HG02973 (cell line): ENCODE measurements at regions not wholly inside any gene's neighbourhood (a gene's known extent, or its start where the extent isn't known, plus 50 kb on each side); places are given as distances from the start of the nearest gene placed in this dataset.
"Not testable (repeated sequence)": the region's sequence is repeated elsewhere in the genome, so short reads cannot be mapped to it uniquely, and the experiment has no call there.

Experiments
- ATAC-seq: cut with Tn5 transposase; IDR thresholded peaks from one replicate; pipeline ENCODE4 v1.9.1; 2021; ENCODE audit warnings: moderate library complexity; ENCODE audit not compliant: unreplicated experiment

DNA sequence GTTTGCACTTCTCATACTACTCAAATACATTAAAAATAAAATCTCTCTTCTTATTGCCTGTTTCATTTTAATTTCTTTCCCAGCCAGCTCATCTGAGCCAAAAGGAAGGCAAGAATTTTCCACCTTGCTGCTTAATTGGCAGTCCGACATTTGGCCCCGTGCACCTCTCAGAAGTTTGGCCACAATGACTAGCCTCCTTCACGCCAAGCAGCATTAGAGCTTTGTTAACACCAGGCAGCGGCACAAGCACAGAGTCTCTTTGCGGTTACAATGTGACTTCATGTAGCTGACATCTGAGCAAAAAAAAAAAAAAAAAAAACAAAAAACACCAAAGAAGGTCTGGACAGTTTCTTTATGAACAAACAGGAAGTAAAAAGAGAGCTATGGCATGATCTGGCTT is 248.9 kb downstream of the OSR1 start:
- no peak for ATAC-seq

DNA sequence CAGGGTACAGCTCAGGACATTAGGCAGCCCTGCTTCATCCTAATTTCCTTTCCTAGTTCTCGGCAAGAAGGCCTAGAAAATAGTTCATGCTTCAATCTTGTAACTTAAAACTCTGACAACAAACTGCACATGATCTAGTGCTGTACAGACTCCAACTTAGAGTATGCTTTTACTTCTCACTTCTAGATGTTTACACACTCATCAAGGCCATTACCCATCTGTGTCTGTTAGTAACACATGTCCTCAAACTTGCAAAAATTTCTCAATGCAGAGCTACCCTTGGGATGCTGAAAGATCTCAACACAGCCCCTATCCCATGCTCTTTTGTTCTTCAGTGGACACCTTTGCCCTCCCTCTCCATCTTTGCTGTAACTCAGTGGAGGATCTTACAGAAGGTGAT is 252.0 kb downstream of the OSR1 start:
- ATAC-seq, result no peak

DNA sequence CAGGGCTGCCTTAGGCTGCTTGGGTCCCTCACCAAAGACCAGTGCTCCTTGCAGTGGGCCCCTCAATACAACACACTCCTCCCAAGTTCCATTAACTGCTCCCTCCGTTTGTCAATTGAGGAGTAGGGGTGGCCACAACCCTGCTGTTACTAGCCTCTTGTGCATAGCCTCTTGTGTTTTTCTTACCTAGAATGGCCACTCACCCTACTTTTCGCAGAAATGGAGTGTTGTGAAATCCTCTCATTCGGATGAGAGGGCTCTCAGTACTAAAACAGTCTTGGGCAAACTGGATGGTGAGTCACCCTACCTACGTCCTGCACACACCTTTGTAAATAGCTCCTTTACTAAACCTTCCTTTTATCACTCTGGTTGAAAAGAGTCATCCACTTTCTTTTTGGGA is 253.9 kb downstream of the OSR1 start:
- ATAC-seq, result no peak

DNA sequence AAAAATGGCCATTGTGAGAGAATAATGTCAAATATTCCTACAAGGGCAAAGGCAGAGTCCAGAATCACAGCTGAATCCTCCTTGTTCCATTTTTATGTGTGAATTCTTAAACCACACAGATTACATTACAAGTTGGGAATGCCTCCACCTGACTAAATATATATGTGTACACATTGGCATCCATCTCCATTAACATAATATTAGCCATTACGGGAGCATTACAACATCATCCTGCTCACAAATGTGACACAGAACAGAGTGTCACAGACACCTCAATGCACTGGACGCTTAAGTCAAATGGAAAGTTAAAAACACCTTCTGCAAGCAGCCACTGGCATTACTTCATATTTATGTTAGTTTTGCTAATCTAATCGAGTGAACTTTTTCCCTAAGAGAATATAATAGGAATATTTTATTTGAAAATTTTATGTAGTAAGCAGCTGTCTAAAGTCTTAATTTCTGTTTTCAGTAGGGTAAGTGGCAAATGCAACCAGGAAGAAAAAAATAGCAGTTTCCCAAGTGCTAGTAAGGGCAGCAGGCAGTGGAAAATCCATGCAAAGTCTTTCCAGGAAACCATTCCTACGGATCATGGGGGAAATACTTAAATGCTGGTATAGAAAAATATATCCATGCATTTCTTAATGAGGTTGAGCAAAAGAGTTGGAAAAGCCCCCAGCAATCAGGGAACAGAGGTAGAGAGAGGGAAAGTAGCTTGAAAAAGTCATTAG is 255.6 kb downstream of the OSR1 start:
- no peak for ATAC-seq

DNA sequence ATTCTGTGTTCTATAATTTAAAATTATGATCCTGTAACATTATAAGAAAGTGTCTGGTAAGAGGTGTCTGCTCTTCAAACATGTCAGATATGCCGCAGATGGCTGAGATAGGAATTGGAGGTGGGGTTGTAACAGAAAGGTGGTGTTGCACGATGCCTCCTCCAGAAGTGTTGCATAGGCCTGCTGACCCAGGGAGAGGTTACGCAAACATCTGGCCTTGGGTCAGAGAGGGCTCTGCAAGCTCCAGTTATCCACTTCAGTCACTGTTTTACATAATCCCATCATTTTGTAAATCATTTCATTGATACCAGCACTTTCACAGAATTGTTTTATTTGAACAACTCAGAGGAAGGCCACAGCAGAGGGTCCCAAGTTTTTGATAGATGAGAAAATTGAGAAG is 256.5 kb downstream of the OSR1 start:
- ATAC-seq, result no peak

DNA sequence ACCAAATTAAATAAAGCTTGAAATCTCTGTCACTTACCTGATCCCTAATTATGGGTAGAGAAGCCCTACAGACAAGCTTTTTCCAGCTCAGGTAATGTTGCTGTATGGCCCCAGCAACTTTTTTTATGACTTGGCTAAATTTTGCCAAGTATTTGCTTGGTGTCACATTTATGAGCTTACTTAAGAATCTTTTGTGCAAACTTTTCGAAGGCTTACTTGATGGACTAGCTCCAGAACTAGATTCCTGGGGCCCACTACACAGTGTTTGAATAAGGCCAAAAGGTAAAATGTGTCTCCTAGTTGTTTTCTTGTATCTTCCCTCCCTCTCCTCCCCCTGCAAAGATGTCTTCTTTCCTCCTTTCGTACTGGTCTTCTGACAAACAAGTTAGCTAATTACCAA is 257.9 kb downstream of the OSR1 start:
- ATAC-seq, result no peak

DNA sequence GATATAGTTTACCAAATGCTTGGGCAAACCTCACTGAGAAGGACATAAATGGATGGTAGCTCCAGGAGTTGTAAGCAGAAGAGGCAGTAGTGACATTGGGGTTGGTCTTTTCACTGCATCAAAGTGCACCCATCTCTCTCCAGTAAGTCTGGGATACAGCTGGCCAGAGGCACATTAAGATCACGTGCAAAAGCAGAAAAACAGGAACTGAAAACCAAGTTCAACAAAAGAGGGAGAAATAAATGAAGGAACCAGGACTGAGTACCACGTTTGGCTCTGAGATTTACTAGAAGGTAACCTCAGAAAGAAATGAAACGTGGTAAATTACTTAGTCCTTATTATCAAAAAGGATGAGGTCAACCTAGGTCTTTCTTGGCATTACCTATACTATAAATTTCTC is 259.2 kb downstream of the OSR1 start:
- ATAC-seq, result no peak

DNA sequence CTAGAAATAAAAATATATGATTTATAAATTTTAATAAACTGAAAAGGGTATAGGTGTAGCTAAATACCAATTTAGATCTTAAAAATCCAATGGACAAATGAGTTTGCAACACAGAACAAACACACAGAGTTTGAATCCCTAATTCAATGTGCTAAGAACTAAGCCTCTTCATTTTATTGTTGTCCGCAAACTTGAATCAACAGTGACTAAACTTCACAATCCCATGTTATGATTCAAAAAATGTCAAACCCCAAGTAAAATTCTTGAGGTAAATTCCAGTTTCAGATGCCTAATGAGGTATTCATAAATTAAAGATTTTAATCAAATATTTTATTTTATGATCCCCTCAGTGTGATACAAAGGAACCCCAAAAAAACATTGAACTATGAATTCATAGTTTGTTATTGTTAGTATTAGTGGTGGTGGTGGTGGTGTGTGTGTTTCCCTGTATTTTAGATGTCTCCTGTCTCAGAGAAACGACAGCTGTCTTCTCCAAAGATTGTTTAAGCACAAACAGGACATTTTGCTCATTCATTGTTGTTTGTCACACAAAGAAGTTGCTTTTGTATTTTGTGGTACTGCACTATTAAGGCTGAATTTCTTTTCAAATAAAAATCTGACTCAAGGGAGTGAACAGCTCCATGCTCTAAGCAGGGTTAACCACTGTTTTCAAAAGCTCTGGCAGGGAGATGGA is 259.8 kb downstream of the OSR1 start:
- ATAC-seq, result no peak

DNA sequence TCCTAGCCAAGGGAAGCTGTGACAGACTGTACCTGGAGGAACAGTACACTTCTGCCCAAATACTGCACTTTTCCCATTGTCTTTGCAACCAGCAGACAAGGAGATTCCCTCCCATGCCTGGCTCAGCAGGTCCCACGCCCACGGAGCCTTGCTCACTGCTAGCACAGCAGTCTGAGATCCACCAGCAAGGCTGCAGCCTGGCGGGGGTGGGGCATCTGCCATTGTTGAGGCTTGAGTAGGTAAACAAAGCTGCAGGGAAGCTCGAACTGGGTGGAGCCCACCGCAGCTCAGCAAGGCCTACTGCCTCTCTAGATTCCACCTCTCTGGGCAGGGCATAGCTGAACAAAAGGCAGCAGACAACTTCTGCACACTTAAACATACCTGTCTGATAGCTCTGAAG is 268.9 kb downstream of the OSR1 start:
- ATAC-seq, result not testable (repeated sequence)

DNA sequence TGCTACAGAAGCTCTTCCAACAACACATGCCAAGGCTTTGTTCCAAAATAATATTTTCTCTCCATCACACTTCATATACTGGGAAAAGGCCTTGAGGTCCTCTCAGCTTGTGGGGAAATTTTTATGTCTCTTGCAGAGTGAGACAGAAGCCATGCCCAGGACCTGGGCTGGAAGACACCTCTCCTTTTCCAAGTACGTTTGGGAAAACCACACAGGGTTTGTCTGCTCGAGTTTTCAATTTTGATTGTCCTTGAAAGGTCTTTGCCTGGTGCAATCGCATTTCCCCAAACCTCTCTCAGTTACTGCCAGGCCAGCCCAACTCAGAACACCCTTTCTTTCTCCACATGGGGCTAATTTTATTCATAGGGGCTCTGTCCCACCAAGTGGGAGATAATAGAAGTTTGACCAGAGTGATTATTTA is 272.2 kb downstream of the OSR1 start:
- ATAC-seq, result no peak

DNA sequence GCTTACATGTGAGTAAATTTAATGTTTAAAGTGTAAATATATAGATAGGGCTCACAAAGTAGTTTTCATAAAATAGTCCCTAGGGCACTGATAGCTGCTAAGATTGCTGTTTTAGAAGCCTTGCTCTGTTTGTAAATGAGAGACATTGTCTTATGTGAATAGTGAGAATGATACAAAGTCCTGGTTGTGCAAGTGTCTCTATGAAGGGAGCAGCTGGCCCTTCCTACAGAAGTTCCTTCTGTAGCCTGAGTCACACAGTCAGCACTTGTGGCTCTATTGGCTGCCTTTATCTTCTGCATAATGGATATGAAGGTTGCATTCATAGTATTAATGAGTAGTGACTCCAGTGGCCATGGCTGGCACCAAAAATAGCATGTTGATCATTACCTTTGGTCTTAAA is 279.7 kb downstream of the OSR1 start:
- no peak for ATAC-seq

DNA sequence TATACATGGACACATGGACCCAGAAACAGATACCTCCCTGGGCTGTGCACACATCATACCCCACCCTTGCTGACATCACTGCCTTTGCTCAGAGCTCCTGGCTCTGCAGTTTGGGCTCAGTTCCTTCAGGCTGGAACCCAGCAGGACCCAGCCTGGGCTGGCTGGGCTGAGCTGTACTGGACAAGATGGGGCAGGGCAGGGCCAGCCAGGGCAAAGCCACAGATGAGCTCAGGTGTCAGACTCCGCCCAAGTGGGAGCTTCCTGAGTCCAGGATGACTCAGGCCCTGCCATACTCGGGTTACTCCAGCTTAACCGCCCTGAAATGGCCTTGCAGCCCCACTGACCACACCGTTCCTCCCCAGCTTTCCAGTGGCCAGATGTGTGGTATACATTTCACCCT is 284.9 kb downstream of the OSR1 start:
- no peak for ATAC-seq

DNA sequence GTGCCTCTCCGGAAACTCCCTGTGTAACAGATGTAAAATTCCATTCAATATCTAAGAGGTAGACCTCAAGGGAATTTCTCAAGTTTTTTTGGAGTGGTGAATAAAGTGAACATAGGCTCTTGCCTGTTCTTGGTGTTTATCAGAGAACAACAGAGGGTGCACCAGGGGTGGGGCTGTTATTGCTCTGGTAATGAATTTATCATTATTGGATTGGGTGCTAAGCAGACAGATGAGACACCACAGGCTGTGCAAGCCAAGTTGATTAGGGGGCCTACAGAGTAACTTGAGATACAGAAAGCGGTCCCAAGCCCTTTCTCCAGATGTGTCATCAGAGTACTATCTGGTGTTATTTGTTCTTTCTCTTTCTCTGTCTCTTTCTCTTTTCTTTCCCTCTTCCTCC is 286.3 kb downstream of the OSR1 start:
- no peak for ATAC-seq

DNA sequence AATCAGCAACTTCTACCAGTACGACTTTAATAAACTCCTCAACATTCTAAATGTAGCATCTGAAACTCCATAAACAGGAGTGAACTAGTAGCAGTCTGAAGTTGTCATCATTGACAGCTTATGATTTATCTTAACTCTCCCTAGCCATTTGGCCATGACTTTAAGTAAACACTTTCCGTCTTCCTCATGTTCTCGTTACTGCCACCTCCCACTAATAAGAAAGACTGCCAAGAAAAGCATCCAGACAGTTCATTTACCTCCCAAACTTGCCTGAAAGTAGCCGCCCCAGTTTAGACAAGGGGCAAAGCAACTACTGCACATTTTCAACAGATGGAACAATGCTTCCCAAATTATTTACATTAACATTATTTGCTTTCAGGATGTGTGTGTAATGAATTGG is 287.5 kb downstream of the OSR1 start:
- no peak for ATAC-seq

DNA sequence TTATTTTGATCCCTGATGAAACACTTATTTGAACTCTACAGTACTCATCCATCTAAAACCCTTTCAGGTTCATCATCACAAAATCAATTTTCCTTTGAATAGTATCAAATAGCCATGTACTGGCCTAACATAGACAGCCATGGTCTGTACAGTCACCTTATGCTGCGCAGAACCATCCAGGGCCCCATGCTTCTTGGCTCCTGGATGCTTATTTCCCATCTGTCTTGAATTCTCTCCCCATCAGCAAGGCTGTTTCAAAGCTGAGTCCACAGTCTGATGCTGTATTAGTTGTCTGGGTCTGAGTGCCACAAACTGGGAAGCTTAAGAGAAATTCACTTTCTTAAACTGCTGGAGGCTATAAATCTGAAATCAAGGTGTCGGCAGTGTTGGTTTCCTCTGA is 290.2 kb downstream of the OSR1 start:
- ATAC-seq, result no peak

DNA sequence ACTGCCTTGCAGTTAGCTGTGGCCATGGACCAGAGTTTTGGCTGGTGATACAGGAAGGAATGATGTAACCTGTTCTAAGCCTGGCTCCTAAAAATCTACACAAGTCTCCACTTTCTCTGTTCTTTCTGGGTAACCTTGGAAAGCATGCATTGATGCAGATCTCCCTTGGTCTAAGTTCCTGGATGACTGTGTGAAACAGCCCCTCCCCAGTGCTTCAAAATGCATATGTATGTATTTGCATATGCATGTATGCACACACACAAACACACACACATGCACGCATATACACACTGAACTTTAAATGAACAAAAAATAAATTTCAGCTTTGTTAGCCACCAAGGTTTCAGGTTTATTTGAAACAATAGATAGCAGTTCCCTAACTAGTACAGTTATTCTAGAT is 296.1 kb downstream of the OSR1 start:
- no peak for ATAC-seq

DNA sequence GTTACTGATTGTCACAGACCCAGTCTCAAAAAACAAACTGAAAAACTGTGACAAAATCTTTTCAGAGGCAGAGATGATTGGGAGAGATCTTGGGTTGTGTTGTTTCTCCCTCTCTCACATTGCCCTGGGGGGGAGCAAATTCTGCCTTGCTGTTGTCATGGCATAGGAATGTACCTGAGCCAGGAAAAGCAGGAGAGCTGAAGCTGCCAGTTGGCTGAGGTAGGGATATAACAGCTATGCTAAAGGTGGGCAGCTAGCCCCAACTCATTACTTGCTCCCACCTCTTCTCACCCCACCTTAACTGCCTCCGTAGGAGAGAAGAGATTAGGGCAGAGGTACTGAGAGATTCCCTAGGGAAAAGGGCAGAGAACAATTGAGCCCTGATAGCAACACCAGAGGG is 299.3 kb downstream of the OSR1 start:
- ATAC-seq, result no peak

DNA sequence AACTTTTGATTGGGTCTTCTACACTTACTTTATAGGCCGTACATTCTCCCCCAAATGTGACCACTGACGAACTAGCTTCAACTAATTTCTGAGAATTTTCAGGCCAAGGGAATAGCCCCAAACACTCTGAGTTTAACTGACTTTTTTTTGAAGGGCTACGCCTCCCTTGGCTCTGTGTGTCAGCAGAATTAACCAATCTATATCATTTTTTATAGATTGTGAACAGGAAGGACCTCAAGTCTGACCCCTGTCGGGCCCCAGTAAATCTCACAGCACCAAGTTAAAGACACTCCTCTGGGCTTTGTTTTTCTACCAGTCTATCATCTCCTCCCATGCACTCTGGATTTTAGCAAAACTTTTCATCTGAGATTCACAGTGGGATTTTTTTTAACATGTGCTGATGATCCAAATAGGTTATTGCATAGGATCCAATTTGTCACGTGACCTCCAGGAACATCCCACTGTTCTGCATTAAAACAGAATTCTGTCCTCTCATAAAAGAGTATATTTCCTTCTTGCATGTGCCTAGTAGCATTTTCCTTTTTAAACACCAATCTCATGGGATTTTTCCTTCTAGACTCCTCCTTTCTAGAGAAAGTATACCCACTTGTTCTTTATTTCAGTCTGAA is 307.1 kb downstream of the OSR1 start:
- no peak for ATAC-seq

DNA sequence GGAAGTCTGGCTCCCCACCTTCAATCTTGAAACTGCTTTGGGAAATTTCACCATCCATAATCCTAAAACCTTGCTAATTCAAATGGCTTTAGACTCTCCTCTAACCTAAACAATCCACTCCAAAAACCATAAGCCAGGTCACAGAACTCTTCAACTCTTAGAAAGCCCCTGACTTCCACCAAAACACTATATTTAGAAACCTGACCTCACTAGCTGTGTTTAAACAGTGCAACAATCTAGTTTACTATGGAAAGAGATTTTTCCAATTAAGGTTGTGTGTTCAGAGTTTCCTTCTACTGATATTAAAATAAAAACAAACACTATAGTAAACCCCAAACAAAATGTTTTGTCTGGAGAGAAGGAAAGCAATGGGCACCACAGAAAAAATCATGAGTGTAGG is 308.1 kb downstream of the OSR1 start:
- no peak for ATAC-seq

DNA sequence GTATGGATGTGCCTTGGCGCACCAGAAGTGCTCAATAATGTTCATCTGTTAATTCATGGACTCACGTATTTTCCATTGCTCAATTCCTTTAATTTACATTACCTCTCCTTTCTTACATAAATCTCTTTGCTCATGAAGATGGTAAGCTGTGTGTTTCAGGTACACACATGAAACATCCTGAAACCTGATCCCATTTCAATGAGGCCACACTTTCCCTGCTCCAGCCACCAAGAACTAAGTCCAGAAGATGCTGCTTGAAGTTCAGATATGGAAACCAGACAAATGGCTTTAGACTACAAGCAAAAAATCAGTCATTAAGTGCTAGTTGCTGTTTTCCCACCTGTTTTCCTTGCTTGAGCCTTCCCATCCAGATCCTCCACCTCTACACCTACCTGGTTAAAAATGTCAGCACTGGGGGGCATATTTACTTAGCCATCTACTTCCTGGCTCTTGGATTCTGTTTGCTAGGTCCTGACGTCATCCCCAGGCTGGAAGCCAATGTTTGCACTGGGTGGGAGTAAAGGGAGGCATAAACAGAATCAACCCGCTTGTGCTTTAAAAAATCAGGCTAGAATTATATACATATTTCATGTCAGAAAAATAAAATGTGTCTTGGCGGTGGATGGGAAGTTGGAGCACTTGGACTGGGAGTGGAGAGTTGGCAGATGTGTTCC is 309.7 kb downstream of the OSR1 start:
- ATAC-seq, result no peak

DNA sequence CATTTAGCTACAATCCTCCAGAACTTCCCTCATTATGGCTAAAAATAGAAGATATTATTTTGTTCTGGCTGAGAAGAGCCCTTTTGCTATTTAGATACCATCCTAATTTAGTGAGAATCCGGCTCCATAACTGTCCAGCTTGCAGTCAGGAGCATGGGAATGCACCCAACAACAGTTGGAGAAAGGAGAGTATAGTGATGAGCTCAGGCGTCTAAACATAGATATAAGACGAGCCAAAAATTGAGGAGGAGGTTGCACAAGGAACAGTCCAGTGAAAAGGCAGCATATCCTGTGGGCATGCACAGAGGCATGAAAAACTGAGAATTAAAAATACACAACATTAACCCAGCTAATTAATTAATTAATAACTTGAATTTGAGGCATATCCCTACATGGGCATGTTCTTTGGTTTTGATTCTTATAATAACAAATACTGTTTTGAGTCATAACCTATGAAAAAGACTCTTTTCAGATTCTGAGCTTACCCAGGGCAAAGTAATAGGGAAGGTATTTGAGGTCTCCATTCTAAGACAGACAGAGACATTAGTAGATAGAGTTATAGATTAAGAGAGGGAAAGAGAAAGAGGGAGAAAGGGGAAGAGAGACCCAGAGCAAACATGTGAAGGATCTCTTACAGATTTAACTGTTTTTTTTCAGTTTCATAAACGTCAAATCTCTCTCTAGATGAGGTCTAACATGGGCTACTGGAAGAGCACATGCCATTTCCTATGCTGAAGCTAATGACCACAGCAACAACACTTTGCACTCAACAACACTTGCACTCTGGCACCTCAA is 311.2 kb downstream of the OSR1 start:
- ATAC-seq, result peak; percentile 82
